K562 (cell line): ENCODE measurements at regions not wholly inside any gene's neighbourhood (a gene's known extent, or its start where the extent isn't known, plus 50 kb on each side); places are given as distances from the start of the nearest gene placed in this dataset.

Experiments used
- BDP1 ChIP-seq: IDR thresholded peaks from 3 replicates; pipeline ENCODE4 v1.6.1; 2011; ENCODE audit not compliant: insufficient read length, insufficient read depth
- RHOXF2B ChIP-seq: fragments of 250-450 bp; sonication (Bioruptor Pico); conservative IDR thresholded peaks from 2 replicates; pipeline ENCODE4 v1.5.1; 2021
- SMAD1 ChIP-seq: fragments of 150-350 bp; IDR thresholded peaks from 2 replicates; pipeline ENCODE4 v1.6.1; 2014; ENCODE audit warnings: low read length, low read depth; ENCODE audit not compliant: partially characterized antibody
- SMC3 ChIP-seq: conservative IDR thresholded peaks from 2 replicates; pipeline ENCODE4 v1.6.1; 2011; ENCODE audit warnings: low read depth, low read length, improper control_type of control experiment; ENCODE audit not compliant: insufficient read depth
- XRCC4 ChIP-seq: IDR thresholded peaks from one replicate; pipeline ENCODE4 v1.6.1; 2011; ENCODE audit not compliant: insufficient read depth, insufficient read length; ENCODE audit errors: extremely low read depth
- ZFPM2 ChIP-seq: fragments of 250-450 bp; sonication (Bioruptor Pico); IDR thresholded peaks from 2 replicates; pipeline ENCODE4 v1.5.1; 2022; ENCODE audit warnings: mild to moderate bottlenecking
- ZNF12 ChIP-seq: sonication (generic); formaldehyde crosslinking; IDR thresholded peaks from 2 replicates; pipeline ENCODE4 v1.4.0; 2020; ENCODE audit warnings: mild to moderate bottlenecking, missing genetic modification reagents
- TF ChIP-seq, protein P1 (sequence below), 3 experiments: IDR thresholded peaks in 2 of 3; conservative IDR thresholded peaks in 1 of 3; 2 replicates each; pipeline ENCODE4 v1.5.1; 2011 to 2012; ENCODE audit warnings: low read length in 3 of 3, mild to moderate bottlenecking in 3 of 3, control low read depth in 2 of 3, improper control_type of control experiment in 1 of 3, inconsistent platforms in 1 of 3, low read depth in 1 of 3, mixed read lengths in 1 of 3, moderate library complexity in 1 of 3; ENCODE audit not compliant: insufficient read depth in 2 of 3
- TF ChIP-seq, protein P2 (sequence below): sonication (generic); formaldehyde crosslinking; IDR thresholded peaks from 2 replicates; pipeline ENCODE4 v1.9.0; 2022; ENCODE audit warnings: mild to moderate bottlenecking, missing genetic modification reagents
- TF ChIP-seq, protein P3 (sequence below): IDR thresholded peaks from 2 replicates; pipeline ENCODE4 v1.6.1; 2012; ENCODE audit warnings: low read depth, low read length, improper control_type of control experiment, borderline replicate concordance
- TF ChIP-seq, protein P4 (sequence below): sonication (generic); formaldehyde crosslinking; IDR thresholded peaks from 2 replicates; pipeline ENCODE4 v1.8.0; 2023; ENCODE audit warnings: mild to moderate bottlenecking, missing genetic modification reagents

DNA sequence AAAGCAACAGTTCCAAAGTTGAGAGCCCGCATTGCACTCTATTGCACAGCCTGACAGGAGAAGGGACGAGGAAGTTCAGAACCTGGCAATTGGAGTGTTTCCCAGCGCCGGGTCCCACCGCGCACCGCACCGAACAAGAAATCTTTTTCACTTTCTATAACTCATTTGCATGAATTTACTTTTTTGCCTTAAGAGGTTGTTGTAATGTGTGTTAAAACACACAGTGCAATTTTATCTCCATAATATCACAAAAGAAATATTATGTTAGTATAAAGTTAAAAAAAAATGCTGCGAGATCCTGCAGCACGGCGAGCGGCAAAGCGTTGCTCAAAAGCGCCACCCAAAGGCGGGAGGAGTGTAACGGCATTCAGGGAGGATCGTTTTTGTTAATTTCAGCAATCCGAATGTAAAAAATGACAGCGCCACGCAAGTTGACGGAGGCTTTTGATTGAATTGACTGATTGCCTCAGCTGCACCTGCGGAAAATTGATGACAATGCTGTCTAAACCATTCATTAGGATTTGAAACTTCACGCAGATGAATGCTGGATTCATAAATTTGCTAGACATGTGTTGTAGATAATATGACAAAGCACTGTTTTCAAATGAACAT is 303.6 kb upstream of the ZNF507 start (continued):
- TF ChIP-seq, protein P1, sequence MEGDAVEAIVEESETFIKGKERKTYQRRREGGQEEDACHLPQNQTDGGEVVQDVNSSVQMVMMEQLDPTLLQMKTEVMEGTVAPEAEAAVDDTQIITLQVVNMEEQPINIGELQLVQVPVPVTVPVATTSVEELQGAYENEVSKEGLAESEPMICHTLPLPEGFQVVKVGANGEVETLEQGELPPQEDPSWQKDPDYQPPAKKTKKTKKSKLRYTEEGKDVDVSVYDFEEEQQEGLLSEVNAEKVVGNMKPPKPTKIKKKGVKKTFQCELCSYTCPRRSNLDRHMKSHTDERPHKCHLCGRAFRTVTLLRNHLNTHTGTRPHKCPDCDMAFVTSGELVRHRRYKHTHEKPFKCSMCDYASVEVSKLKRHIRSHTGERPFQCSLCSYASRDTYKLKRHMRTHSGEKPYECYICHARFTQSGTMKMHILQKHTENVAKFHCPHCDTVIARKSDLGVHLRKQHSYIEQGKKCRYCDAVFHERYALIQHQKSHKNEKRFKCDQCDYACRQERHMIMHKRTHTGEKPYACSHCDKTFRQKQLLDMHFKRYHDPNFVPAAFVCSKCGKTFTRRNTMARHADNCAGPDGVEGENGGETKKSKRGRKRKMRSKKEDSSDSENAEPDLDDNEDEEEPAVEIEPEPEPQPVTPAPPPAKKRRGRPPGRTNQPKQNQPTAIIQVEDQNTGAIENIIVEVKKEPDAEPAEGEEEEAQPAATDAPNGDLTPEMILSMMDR (IDR thresholded peaks at IDR 0.05 in 2 of 3, conservative IDR thresholded peaks at IDR 0.05 in 1 of 3; ENCODE audit: insufficient read depth in 2 of 3, low read depth in 1 of 3, low read length in 3 of 3), result peak; percentile 75 to 81 (median 76)
- no peak for TF ChIP-seq ZFPM2 (CRISPR knock-in tag)
- no peak for TF ChIP-seq ZNF12
- TF ChIP-seq SMC3, result peak; percentile 53; the same call in 1 of the 2 replicates
- TF ChIP-seq, protein P2, sequence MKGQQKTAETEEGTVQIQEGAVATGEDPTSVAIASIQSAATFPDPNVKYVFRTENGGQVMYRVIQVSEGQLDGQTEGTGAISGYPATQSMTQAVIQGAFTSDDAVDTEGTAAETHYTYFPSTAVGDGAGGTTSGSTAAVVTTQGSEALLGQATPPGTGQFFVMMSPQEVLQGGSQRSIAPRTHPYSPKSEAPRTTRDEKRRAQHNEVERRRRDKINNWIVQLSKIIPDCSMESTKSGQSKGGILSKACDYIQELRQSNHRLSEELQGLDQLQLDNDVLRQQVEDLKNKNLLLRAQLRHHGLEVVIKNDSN (CRISPR knock-in tag), result no peak
- TF ChIP-seq, protein P3, sequence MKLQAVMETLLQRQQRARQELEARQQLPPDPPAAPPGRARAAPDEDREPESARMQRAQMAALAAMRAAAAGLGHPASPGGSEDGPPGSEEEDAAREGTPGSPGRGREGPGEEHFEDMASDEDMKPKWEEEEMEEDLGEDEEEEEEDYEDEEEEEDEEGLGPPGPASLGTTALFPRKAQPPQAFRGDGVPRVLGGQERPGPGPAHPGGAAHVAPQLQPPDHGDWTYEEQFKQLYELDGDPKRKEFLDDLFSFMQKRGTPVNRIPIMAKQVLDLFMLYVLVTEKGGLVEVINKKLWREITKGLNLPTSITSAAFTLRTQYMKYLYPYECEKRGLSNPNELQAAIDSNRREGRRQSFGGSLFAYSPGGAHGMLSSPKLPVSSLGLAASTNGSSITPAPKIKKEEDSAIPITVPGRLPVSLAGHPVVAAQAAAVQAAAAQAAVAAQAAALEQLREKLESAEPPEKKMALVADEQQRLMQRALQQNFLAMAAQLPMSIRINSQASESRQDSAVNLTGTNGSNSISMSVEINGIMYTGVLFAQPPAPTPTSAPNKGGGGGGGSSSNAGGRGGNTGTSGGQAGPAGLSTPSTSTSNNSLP, result no peak
- TF ChIP-seq XRCC4, result no peak
- no peak for TF ChIP-seq BDP1
- TF ChIP-seq SMAD1, result no peak
- no peak for TF ChIP-seq RHOXF2B (CRISPR knock-in tag)
- TF ChIP-seq, protein P4, sequence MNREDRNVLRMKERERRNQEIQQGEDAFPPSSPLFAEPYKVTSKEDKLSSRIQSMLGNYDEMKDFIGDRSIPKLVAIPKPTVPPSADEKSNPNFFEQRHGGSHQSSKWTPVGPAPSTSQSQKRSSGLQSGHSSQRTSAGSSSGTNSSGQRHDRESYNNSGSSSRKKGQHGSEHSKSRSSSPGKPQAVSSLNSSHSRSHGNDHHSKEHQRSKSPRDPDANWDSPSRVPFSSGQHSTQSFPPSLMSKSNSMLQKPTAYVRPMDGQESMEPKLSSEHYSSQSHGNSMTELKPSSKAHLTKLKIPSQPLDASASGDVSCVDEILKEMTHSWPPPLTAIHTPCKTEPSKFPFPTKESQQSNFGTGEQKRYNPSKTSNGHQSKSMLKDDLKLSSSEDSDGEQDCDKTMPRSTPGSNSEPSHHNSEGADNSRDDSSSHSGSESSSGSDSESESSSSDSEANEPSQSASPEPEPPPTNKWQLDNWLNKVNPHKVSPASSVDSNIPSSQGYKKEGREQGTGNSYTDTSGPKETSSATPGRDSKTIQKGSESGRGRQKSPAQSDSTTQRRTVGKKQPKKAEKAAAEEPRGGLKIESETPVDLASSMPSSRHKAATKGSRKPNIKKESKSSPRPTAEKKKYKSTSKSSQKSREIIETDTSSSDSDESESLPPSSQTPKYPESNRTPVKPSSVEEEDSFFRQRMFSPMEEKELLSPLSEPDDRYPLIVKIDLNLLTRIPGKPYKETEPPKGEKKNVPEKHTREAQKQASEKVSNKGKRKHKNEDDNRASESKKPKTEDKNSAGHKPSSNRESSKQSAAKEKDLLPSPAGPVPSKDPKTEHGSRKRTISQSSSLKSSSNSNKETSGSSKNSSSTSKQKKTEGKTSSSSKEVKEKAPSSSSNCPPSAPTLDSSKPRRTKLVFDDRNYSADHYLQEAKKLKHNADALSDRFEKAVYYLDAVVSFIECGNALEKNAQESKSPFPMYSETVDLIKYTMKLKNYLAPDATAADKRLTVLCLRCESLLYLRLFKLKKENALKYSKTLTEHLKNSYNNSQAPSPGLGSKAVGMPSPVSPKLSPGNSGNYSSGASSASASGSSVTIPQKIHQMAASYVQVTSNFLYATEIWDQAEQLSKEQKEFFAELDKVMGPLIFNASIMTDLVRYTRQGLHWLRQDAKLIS, result no peak
